HG03066 (cell line): ENCODE measurements at regions not wholly inside any gene's neighbourhood (a gene's known extent, or its start where the extent isn't known, plus 50 kb on each side); places are given as distances from the start of the nearest gene placed in this dataset.

Source experiments
- ATAC-seq: cut with Tn5 transposase; IDR thresholded peaks from one replicate; pipeline ENCODE4 v1.9.1; 2021; ENCODE audit warnings: low read depth; ENCODE audit not compliant: unreplicated experiment

- ATAC-seq, result no peak
Observed at GRCh38 chr2:121895723-121896571, 140.5 kb downstream of the TSN start.

DNA sequence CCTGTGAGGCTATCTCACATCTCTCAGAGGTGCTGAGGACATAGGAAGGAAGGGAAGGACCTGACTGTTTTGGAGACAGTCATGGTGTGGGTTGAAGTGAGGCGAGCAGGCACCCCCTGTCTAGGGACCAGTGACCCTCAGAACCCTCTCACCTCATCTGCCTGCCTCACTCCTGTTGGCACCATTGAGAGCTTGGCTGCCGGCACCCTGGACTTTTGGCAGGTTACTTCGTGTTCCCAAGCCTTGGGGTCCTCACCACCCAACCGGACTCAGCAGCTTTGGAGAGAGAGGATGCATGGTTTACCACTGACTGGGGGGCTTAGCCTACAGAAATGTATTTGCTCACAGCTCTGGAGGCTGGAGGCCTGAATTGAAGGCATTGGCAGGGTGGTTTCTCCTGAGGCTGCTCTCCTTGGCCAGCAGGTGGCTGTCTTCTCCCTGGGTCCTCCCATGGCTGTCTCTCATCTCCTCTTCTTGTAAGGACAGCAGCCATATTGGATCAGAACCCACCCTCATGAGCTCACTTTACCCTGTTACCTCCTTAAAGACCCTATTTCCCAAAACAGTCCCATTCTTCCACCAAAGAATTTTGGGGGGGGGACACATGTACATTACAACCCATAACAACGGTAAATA lies 142.0 kb downstream of the TSN start:
- peak; percentile 54 for ATAC-seq

DNA sequence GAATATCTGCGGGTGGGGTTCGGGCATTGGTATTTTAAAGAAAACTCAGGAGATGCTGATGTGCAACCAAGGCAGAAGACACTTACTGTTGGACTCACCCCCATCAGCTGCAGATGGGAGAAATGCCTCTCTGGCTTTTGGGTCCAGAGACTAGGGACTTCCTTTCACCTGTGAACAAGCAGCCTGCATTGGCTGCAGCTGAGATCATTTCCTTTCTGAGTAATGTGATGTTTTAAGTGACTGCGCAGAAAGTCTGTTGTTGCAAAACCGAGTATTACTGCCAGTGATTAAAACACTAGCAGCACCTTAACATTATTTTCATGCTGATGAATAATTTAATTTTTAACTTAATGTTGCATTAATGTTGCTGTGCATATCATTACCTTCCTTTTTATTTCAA lies 143.0 kb downstream of the TSN start:
- ATAC-seq, result no peak

- no peak for ATAC-seq
Observed at GRCh38 chr2:121900391-121900790, 144.9 kb downstream of the TSN start.

DNA sequence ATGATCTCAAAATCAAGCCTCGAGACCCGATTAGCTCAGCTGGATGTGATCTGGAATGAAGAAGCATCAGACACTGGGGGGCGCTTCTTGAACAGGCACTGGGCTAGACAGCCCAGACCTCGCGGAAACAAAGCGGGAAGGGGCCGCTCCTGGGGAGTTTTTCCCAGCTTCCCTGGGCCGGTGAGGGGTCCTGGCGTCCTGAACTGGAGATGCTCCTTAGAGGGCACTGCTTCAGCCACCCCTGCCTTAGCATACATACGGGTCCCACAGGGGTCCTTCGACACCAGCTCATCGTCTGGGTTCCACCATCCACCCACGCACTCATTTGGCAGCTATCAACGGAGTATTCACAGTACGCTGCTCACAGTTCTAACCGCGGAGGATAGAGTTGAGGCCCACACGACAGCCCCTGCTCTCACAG lies 146.7 kb downstream of the TSN start:
- no peak for ATAC-seq

DNA sequence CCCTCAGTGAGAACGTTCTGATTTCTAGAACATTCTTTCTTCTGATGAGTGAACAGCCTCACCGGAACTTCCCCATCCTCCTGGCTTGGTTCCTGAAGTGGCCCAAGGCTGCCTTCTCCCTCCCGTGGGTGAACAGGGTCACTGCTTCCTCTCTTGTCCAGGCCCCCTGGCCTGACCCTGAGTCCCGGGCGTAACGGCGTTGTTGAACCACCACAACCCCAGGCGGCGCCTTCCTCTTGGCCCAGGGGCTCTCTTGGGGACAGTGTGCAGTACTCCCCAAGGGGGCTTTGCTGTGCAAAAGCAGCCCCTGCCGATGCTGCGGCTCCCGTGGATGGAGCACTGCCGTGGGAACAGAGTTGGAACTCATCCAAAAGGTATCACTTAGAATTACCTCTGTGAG lies 147.2 kb downstream of the TSN start:
- no peak for ATAC-seq

GRCh38 chr2:121903037-121903689 lies 147.7 kb downstream of the TSN start:
- no peak for ATAC-seq

DNA sequence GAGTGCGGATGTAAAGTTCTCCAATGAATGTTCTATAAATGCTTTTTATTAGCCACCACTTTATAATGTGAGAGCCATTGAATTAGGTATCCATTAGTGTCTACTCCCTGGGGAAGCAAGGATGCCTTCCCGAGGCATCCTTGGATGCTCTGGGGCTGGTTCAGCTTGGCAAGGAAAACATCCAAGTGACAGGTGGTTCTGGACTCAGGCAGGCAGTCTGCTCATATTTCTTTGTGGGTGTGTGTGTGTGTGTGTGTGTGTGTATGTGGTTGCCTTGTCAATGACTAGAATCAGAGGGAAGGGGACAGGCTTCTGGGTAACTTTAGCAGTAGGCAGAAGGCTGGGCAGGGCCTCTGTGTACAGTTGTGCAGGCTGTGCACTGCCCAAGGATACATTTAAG lies 149.2 kb downstream of the TSN start:
- ATAC-seq, result no peak

DNA sequence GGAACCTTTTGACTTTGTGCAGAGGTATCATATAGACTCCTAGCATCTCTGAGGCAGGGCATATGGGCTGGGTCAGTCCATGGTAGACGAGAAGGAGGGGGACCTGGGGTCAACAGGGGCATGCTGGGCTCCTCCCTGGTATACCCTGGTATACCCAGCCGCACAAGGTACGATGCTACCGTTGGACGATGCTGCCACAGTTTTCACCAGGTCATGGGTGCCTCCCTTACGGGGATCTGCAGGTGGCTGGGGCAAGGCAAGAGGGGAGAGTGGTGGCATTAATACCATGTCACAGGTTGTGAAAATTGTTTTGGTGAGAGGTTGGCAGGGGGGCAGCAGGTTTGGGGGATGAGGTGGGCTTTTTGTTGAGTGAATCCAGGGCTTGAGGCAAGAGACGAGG lies 149.8 kb downstream of the TSN start:
- no peak for ATAC-seq

DNA sequence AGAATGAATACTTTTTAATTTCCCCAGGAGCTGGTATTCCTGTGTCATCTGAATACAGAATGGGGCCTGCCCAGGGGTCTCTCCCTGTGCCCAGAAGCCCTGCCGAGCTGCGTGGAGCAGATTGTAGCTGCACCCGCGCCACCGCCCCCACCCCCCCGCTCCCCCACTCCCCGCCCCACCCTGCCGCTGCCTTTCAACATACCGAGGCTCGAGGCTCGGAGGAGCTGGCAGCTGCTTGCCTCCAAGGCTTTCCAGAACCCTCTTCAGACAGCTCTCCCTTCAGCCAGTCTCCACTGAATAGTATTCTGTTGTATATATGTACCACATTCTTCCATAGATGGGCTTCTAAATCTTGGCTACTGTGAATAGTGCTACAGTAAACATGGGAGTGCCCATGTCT lies 150.7 kb downstream of the TSN start:
- no peak for ATAC-seq

DNA sequence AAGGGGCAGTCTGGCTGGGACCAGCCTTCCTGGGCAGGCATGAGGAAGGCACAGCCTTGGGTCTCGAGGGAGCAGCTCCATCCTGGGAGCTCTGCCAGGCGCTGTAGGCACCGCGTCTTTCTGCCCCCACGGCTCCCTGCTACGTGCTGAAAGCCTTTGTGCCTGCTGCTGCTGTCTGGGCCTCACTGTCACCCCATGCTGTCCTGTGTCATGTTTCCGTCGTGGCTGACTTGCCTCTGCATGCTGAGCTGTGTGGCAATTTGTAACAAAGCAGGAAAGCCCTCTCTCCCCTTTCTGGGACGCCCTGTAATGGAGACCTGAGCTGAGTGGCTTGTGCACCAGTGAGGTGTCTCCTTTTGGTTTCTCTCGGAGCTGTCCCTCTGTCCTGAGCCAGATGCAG lies 152.5 kb downstream of the TSN start:
- no peak for ATAC-seq

- no peak for ATAC-seq
Observed at GRCh38 chr2:121910139-121910538, 154.7 kb downstream of the TSN start.

DNA sequence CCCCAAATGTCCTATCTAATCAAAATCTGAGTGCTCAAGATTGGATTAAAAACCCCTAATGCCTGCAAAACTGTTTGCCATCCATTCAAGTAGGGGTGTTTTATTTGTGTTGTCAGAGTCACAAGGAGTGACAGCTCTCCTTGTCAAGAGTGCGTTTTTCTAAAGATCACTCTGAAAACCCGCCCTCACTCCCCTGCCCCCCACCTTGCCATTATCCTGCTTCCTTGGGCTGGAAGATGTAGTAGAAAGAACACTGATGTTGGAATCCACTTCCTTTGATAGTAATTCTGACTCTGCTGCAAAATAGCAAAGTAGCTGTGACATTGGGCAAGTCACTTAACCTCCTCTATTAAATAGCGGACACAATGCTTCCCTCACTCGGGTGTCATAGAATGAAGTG lies 155.6 kb downstream of the TSN start:
- ATAC-seq, result no peak

- ATAC-seq, result no peak
Observed at GRCh38 chr2:121917143-121917542, 161.7 kb downstream of the TSN start.

- ATAC-seq, result no peak
Observed at GRCh38 chr2:121918231-121918630, 162.8 kb downstream of the TSN start.

GRCh38 chr2:121919803-121920202 lies 164.4 kb downstream of the TSN start:
- no peak for ATAC-seq

DNA sequence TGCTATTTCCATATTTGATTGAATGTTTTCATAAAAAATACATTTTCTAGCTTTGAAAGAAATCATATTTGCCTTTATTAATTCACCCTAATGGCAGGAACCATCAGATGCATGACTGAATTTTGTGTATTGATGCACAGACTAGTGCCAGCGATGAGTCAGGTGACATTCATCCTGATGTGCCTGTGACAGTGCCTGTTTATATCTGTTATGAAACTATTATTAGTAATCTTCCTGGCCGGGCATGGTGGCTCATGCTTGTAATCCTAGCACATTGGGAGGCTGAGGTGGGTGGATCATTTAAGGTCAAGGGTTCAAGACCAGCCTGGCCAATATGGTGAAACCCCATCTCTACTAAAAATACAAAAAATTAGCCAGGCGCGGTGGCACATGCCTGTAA lies 170.0 kb downstream of the TSN start:
- no peak for ATAC-seq

- ATAC-seq, result no peak
Observed at GRCh38 chr2:121943285-121943684, 187.8 kb downstream of the TSN start.

DNA sequence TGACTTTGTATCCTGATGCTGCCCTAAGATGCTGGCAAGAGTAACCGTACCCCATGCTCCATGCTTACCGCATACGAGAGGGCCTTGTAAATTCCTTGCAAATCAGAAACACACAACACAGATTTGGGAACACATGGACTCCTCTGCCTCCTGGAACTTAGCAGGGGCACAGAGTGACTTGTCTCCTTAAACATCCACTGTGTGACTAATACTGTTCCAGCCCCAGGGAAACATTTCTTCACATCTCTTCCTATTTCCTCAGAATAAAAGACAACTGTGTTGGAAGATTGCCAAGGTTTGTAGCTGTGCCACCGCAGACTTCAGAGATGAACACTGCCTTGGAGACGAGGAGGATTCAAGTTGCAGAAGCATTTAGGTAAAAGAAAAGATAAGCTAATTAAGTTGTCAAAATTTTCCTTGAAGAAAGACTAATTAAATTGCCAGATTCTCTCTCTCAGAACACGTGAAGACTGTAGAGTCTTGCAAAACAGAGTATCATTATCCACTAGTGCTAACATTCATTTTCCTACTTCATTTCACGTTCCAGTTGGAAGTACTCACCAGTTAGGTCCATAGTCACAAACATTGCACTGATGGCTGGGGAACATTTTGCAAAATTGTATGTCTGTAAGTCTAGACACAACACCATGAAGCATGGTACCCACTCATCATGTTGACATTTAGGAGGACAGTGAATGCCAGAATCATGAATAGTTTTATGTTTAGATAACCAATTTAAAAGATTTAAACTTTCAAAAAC lies 188.8 kb downstream of the TSN start:
- no peak for ATAC-seq

DNA sequence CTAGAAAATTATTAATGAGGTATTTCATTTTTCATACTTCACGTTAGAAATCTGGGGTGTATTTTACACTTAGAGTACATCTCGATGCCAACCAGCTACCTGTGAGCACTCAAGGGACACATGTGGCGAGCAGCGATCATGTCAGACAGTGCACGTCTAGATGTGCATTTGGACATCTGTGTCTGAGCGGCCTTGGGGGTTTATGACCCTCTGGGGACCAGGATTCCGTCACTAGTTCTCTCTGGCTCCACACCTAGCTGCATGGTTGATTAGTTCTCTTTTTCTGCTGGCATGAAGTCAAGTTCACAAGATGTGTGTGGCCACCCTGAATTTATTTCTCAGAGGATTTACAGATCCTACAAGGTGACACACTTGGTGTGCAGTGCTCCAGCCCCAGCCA lies 192.2 kb downstream of the TSN start:
- ATAC-seq, result no peak

- no peak for ATAC-seq
Observed at GRCh38 chr2:121949271-121949670, 193.8 kb downstream of the TSN start.
